NB4 (cell line): ENCODE measurements at regions not wholly inside any gene's neighbourhood (a gene's known extent, or its start where the extent isn't known, plus 50 kb on each side); places are given as distances from the start of the nearest gene placed in this dataset.

Source experiments
- DNase-seq: peaks from one replicate; pipeline ENCODE4 v3.0.0; 2010; ENCODE audit warnings: low read depth
- H3K4me3 ChIP-seq: one replicate; pipeline ENCODE4 v1.5.1; 2011; ENCODE audit warnings: mild to moderate bottlenecking, low read depth, low read length, moderate library complexity
- CTCF ChIP-seq: IDR thresholded peaks from one replicate; pipeline ENCODE4 v1.5.1; 2012; ENCODE audit warnings: low read depth, low read length
- MAX ChIP-seq: IDR thresholded peaks from 2 replicates; pipeline ENCODE4 v1.6.1; 2011; ENCODE audit warnings: low read depth, low read length
- MYC ChIP-seq: IDR thresholded peaks from 2 replicates; pipeline ENCODE4 v1.6.1; 2011; ENCODE audit warnings: low read depth, low read length
- POLR2A ChIP-seq: IDR thresholded peaks from 2 replicates; pipeline ENCODE4 v1.6.1; 2011; ENCODE audit warnings: mild to moderate bottlenecking; ENCODE audit not compliant: insufficient read length; ENCODE audit errors: extremely low read depth

DNA sequence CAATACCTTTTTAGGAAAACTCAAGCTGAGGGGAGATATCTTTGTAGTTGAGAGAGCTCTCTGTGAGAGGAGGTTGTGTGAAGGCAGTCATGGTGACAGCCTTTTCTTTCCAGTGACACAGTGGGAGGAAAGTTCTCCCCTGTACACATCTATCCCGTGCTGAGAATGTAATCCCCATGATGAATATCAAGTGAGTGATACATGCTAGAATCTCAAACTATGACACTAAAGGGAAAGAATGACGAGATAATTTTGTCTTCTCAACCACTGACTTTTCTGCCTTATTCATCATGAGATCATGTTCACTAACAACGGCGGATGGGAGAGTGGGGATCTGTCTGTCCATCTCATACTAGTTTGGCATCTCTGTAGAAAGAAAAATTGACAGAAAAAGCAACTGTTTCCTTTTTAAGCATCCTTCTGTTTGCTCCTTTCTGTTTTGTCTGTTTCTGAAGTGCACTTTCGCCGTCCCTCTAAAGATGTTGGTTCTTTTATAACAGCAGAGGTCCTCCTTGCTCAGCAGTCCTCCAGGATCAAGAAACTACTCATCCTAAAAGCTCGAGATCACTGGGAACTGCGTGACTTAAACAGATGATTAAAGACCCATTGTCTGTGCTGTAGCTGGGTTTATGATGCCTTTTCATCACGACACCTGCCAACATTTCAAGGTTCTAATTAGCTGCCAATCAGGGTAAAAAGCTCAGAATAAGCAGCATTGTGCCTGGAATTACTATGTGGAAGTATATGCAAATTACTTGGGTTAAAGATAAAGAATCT, 137.6 kb downstream of the DCK start:
- H3K4me3 ChIP-seq, result no peak overlapping the region
- no peak for DNase-seq
- TF ChIP-seq MAX, result no peak
- TF ChIP-seq POLR2A, result no peak
- TF ChIP-seq CTCF, result no peak
- TF ChIP-seq MYC, result no peak

DNA sequence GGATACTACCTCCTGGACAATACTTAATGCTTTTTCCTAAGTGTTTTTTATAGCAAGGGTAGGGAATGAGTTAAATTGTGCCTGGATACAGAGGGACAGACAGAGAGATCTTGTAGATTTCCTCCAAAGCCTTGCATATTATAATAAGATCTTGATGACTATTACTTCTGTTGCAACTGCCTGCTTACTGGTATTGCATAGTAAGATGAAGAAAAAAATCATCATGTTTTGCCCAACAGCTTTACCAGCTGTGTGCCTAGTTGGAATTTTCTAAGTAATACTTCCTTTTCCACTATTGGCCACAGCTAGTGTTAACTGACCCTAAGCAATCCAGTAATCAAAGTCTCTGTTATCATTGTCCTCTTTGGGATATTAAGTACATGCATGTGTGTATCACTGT, 139.0 kb downstream of the DCK start:
- no peak for DNase-seq
- H3K4me3 ChIP-seq, result no peak overlapping the region
- TF ChIP-seq POLR2A, result no peak
- no peak for TF ChIP-seq CTCF
- no peak for TF ChIP-seq MYC
- no peak for TF ChIP-seq MAX

DNA sequence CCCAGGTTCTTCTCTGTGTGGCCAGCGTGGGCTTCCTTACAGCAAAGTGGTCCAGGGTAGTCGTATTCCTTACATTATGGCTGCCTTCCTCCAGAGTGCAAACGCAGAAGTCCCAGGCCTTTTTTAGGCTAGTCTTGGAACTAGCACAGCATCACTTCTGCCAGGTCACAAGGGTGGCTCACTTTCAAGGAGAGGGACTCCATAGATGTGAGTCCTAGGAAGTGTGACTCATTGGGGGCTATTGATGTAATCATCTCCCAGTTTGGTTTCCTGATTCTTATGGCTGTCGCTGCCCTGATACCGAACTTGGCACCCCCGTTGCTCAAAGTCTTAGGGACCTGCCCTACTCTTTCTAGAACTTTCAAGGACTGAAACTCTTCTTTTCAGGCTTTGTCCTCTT, 140.0 kb downstream of the DCK start:
- TF ChIP-seq MYC, result no peak
- TF ChIP-seq MAX, result no peak
- no peak for TF ChIP-seq CTCF
- TF ChIP-seq POLR2A, result no peak
- H3K4me3 ChIP-seq, result no peak overlapping the region
- DNase-seq, result no peak

DNA sequence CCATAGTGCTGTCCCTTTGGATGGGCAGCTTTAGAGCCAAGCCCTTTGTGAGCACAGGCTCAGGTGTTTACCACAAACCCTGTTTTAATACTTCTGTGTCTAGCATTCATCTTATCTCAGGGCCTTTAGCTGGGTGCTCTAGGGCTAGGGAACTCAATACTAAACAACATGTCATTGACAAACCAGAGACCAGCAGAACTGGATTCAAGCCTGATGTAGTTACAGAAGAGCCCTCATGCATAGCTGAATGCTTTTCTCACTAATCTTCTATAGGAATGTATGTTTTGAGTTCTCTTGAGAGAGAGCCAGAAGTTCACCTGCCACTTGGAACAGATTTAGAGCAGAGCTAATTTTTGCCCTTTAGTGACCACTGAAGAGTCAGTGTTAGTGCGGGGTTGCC, 142.6 kb downstream of the DCK start:
- TF ChIP-seq CTCF, result no peak
- no peak for TF ChIP-seq MYC
- TF ChIP-seq POLR2A, result no peak
- no peak for TF ChIP-seq MAX
- no peak overlapping the region for H3K4me3 ChIP-seq
- no peak for DNase-seq

DNA sequence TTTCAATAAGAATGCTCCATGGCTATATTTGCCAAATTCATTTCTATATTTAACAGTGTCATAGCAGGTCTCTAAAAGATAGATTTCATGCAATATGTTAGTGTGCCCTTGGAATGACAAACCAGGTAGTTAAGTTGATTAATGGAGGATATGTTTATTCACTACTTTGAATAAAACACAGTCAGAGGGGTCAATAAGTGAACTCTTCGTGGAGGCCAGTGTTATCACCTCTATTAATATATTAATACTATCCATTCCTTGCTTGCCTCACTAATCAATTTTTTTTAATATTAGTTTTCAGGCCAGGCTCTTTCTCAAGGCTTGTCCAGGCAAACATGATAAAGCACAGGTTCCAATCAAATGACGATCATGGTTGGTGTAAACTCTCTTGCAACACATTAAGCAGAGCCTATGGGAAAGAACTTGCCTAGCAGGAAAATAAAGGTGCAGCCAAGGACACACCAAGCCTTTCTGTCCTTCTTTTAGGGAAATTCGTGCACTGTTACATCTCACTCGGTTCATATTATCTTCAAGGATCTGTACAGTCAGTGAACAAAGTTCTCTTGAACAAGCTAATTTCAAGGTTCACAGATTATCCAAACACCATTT, 144.7 kb downstream of the DCK start:
- H3K4me3 ChIP-seq, result no peak overlapping the region
- no peak for TF ChIP-seq MYC
- TF ChIP-seq POLR2A, result no peak
- TF ChIP-seq CTCF, result no peak
- no peak for TF ChIP-seq MAX
- DNase-seq, result no peak
